Stimulated activated naive CD4-positive, alpha-beta T cell treated with Interleukin-2 at 50 U/mL for 16 hours (primary cell): ENCODE measurements at regions not wholly inside any gene's neighbourhood (a gene's known extent, or its start where the extent isn't known, plus 50 kb on each side); places are given as distances from the start of the nearest gene placed in this dataset.

ENCODE experiments used
- DNase-seq: peaks from one replicate; lab custom pipeline; 2025; lab: John Stamatoyannopoulos, UW

DNA sequence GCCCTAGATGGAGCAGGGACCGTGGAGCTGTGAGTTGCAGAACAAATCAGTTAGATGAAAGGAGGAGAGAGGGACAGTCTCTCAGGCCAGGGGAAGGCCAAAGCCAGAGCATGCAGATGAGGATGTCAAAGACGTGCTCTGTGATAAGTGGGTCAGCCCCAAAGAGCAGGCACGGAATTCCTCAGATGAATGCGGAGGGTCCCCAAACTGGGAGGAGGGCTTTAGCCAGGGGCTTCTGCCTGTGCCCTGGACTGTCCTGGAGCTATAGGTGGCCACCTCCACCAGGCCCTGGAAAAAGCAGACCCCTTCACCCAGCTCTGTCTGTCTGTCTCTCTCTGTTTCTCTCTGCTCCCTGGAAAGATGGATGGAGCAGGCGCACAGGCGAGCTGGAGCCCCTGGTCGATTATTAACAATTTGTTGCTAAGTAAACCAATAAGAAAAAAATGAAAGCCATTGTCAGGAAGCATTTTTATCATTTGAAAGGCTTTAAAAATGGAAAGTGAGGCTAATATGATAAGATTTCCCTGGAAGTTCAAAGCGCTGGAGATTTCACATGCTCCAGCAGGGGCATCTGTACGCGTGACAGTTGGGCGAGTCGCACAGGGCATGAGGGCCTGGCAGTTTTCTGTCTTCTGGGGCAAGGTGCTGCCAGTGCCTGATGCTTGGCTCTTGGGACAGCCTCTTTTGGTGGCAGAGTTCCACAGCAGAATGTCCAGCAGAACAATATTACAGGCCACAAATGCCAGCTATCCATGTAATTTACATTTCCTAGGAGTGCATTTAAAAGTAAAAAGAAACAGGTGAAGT, 241.0 kb downstream of the GLI2 start:
- DNase-seq, result no peak

DNA sequence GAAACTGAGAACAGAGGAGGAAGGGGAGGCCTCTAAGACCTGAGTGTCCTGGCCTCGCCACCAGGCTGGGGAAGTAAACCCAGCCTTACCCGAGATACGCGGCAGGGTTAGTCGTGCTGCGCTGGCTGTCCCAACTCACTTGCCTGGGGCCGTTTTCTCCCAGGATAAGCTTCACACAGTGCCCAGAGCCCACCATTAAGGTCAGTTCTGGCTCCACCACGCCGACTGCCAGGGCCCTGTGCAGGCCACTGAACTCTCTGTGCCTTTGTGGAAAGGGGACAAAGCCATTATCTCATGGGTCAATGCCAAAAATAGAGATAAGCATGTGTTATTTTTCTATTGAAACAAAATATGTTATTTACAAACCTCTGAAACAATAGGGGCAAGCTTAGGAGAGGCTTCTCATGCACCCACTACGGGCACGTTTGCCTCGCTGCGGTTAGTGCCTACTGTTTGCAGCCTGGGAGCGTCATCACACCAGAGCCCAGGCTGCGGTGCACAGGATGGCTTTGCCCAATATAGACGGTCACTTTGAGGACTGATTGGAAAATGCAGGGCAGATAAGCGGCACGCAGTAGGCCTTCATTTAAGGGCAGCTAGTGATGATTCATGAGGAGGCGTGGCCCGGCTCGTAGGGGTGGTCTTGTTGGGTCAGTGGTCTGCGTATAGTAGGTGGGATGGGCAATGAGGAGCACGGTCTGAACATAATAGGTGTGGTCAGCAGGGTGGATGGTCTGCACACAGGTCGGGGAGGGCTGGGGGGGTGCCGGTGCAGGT, 242.1 kb downstream of the GLI2 start:
- no peak for DNase-seq

DNA sequence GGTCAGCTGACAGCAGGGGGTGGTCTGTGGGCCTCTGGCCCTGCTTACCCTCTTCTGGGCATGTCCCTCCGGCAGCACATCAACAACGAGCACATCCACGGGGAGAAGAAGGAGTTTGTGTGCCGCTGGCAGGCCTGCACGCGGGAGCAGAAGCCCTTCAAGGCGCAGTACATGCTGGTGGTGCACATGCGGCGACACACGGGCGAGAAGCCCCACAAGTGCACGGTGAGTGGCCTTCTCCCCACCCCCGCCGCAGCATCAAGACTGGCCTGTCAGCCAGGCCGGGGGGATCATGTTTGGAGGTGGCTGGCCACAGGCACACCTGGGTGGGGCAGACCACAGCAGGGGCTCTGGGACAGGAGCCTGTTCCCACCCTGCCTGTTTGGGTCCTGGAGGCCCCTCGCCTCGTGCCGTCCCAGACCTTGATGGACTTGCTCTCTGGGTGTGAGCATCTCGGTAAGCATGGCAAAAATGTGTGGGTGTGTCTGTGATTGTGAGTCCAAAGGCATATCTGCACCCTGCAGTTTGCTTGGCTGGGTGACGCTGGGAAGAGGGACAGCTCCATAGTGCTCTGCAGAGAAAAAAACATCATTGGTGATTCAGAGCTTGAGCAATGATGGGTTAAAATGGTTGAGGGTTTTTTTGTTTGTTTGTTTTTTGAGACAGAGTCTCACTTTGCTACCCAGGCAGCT, 242.8 kb downstream of the GLI2 start:
- DNase-seq, result no peak

DNA sequence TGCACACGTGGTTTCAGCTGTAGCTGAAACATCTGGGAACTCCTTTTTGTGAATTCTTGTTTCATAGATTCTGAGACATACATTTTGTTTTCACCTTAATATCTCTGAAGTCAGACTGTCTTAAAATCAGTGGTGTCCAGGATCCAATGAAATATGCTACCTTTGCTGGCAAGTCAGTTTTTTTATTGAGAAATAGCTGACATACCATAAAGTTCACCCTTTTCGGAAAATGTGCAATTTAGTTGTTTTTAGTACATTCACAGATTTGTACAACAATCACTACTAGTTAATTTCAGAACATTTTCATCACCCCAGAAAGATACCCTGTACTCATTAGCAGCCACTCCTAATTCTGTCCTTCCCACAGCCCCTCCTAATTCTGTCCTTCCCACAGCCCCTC, 243.7 kb downstream of the GLI2 start:
- DNase-seq, result no peak

DNA sequence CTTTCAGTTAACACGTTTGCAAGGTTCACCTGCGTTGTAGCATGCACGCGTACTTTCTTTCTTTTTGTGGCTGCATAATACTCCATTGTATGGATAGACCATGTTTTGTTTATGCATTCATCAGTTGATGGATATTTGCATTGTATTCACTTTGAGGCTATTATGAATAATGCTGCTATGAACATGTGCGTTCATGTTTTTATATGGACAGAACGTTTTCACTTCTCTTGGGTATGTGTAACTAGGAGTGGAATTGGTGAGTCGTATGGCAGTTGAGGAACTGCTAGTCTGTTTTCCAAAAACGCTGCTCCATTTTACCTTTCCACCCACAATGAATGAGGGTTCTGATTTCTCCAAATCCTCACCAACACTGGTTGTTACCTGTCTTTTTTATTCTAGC, 244.3 kb downstream of the GLI2 start:
- no peak for DNase-seq

DNA sequence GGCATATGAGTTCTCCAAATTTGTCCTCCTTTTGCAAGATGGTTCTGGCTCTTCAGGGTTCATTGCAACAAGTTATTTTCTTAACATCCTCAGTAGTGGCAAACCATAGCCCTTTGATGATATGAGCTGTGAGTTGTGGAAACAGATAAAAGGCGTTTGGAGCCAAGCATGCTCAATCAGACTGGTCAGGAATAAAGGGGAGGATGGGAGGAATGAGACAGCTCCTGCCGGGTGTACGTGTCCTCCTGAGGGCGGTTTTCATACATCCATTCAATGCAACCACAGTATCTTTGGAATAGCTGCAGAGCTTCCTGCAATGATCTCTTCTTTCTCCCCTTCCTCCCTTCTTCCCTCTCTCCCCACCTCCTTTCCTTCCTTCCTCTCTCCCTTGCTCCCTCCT, 245.8 kb downstream of the GLI2 start:
- no peak for DNase-seq

DNA sequence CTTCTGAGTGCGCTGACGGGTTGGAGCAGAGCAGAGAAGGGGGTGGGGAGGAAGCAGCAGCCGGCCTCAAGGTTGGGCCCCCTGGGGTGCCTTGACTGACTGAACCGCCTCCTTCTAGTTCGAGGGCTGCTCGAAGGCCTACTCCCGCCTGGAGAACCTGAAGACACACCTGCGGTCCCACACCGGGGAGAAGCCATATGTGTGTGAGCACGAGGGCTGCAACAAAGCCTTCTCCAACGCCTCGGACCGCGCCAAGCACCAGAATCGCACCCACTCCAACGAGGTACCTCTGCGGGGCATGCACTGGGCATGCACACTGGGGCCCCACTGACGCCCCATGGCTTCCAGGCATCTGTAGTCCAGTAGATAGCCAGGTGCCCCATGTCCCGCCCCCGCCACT, 246.9 kb downstream of the GLI2 start:
- DNase-seq, result no peak

DNA sequence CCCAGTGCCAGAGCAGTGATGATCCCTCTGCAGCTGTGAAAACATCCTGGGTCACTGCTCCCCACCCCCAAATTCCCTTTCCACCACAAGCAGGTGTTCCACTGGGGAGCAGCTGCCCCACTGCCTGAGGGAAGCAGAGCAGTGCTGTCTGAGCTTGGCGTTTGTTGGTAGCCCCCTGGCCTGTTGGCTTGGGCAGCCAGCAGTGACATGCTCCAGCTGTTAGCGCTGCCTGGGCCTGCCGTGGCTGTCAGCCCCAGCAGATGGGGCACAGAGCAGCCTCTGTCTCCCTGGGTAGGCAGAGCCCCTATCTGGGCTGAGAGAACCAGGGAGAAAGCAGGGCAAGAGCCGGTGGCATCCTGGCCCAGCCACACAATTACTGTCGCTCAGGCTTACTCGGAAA, 247.7 kb downstream of the GLI2 start:
- DNase-seq, result no peak

DNA sequence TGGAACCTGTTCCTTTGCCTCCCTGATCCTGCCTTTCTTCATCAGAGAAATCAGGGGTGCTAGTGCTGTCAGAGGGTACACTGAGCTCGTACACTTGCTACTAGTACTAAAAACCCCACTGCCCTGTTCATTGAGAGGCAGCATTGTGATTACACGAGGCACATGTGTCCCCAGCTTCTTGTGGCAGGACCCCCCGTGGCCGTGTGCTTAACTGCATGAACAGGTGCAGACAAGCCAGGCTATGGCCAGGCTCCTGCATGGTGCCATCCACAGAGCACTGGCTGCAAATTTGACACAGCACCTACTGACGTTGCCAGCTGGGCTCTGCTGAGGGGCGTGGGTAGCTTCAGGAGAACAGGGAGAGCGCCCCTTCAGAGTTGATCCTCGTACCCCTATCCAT, 248.4 kb downstream of the GLI2 start:
- no peak for DNase-seq

DNA sequence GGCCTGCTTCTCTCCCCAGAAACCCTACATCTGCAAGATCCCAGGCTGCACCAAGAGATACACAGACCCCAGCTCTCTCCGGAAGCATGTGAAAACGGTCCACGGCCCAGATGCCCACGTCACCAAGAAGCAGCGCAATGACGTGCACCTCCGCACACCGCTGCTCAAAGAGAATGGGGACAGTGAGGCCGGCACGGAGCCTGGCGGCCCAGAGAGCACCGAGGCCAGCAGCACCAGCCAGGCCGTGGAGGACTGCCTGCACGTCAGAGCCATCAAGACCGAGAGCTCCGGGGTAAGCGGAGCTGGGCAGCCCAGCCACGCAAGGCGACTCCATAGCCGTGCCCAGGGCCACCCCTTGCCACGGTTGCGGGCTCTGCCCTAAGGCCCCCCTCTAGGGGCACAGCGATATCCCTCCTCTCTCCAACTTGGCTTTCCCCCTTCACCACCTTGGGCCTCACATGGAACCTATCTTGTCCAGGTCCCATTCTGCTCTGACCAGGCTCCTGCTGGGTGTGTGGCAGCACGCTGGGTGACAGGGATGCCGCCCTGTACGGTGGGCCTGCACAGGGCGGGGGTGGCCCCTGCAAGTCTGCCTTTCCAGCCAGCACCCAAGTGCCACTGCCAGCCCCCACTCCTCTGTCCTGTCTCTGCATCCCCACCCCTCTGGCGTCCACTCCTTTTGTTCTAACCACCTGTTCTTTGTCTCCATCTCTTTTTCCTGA, 248.9 kb downstream of the GLI2 start:
- no peak for DNase-seq

DNA sequence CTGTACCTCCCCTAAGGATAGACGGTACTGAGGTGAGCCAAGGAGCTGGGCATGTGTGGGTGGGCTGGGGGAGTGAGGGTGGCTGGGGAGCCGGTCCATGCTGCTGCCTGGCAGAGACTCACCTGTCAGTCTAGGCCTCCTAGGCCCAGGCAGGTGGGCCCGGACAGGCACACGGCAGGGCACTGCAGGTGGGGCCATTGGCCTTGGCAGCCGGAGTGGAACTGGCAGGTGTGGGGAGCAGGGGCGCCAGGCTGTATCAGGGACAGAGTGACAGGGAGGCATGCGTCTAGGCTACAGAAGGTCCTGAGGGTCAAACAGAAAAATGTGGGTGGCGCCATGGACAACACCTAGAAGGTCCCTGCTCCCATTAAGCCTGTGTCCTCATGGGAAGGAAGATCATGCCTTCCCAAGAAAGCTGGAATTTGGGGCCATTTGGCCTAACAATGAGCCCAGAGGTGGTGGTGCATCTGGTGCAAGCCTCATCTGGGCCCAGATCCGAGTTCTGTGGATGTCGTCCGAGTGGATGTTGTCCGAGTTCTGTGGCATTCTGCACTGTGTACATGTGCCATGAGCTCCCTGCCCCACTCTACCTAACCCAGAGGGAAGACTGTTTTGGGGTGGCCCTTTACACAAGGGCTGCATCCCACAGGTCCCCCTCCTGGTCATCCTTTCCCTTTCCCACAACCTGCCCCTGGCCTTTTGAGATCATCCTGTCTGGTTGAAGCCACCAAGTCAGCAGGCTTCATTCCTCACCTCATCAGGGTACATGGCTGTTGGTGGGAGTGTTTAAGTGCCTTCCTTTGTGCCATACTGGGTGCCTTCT, 249.7 kb downstream of the GLI2 start:
- no peak for DNase-seq

DNA sequence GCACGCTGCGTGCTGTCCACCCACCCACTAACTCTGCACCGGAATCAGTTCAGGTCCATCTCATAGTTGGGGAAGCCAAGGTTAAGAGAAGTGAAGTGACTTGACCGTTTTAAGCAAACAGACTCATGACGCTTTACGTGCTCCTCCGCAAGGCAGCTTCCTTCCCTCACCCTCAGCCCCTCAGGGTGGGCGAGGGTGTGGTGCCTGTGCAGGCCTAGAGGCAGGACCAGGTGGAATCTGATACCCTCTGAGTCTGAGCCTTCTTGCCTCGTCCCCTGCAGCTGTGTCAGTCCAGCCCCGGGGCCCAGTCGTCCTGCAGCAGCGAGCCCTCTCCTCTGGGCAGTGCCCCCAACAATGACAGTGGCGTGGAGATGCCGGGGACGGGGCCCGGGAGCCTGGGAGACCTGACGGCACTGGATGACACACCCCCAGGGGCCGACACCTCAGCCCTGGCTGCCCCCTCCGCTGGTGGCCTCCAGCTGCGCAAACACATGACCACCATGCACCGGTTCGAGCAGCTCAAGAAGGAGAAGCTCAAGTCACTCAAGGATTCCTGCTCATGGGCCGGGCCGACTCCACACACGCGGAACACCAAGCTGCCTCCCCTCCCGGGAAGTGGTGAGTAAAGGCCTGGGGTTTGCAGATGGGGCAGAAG, 250.5 kb downstream of the GLI2 start:
- DNase-seq, result no peak

DNA sequence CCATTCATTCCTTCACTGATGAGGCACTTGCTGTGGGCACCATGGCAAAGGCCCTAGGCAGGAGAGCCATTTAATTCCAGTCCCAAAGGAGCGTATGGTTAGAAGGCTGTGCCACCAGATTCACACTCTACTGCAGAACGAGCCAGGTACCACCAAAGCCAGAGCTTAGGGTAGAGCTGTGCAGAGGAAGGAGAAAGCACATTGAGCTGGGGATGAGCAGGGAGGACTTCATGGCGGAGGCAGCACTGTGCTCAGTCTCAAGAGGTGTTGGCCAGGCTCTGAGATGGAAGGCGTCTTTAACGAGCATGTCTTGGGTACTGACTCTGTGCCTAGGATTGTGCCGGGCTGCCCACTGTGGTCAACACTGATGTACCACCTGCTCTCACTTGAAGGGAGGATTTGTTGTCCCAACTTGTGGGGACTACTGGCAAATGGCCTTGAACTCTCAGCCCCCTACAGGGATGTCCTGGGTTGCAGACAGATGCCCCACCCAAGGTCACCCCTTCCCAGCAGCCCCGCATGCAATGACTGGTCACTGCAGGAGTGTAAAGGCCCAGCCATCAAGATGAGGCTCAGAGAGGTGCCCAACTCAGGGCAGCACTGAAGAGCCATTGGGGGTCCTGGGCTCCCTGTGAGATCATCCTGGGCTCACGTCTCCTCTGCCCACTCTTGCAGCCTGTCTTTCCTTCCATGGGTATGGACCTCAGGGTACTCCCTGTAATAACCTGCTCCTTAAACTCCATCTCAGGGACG, 251.4 kb downstream of the GLI2 start:
- no peak for DNase-seq

DNA sequence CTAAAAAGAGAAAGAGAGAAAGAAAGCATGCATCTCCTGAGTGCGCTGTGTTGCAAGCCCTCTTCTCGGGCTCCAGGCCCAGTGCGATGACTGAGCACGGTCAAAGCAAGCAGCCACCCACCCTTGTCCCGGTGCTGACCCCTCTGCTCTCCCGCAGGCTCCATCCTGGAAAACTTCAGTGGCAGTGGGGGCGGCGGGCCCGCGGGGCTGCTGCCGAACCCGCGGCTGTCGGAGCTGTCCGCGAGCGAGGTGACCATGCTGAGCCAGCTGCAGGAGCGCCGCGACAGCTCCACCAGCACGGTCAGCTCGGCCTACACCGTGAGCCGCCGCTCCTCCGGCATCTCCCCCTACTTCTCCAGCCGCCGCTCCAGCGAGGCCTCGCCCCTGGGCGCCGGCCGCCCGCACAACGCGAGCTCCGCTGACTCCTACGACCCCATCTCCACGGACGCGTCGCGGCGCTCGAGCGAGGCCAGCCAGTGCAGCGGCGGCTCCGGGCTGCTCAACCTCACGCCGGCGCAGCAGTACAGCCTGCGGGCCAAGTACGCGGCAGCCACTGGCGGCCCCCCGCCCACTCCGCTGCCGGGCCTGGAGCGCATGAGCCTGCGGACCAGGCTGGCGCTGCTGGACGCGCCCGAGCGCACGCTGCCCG, 252.5 kb downstream of the GLI2 start:
- no peak for DNase-seq

DNA sequence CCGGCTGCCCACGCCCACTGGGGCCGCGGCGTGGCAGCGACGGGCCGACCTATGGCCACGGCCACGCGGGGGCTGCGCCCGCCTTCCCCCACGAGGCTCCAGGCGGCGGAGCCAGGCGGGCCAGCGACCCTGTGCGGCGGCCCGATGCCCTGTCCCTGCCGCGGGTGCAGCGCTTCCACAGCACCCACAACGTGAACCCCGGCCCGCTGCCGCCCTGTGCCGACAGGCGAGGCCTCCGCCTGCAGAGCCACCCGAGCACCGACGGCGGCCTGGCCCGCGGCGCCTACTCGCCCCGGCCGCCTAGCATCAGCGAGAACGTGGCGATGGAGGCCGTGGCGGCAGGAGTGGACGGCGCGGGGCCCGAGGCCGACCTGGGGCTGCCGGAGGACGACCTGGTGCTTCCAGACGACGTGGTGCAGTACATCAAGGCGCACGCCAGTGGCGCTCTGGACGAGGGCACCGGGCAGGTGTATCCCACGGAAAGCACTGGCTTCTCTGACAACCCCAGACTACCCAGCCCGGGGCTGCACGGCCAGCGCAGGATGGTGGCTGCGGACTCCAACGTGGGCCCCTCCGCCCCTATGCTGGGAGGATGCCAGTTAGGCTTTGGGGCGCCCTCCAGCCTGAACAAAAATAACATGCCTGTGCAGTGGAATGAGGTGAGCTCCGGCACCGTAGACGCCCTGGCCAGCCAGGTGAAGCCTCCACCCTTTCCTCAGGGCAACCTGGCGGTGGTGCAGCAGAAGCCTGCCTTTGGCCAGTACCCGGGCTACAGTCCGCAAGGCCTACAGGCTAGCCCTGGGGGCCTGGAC, 253.2 kb downstream of the GLI2 start:
- DNase-seq, result no peak

DNA sequence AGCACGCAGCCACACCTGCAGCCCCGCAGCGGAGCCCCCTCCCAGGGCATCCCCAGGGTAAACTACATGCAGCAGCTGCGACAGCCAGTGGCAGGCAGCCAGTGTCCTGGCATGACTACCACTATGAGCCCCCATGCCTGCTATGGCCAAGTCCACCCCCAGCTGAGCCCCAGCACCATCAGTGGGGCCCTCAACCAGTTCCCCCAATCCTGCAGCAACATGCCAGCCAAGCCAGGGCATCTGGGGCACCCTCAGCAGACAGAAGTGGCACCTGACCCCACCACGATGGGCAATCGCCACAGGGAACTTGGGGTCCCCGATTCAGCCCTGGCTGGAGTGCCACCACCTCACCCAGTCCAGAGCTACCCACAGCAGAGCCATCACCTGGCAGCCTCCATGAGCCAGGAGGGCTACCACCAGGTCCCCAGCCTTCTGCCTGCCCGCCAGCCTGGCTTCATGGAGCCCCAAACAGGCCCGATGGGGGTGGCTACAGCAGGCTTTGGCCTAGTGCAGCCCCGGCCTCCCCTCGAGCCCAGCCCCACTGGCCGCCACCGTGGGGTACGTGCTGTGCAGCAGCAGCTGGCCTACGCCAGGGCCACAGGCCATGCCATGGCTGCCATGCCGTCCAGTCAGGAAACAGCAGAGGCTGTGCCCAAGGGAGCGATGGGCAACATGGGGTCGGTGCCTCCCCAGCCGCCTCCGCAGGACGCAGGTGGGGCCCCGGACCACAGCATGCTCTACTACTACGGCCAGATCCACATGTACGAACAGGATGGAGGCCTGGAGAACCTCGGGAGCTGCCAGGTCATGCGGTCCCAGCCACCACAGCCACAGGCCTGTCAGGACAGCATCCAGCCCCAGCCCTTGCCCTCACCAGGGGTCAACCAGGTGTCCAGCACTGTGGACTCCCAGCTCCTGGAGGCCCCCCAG, 254.1 kb downstream of the GLI2 start:
- DNase-seq, result no peak

DNA sequence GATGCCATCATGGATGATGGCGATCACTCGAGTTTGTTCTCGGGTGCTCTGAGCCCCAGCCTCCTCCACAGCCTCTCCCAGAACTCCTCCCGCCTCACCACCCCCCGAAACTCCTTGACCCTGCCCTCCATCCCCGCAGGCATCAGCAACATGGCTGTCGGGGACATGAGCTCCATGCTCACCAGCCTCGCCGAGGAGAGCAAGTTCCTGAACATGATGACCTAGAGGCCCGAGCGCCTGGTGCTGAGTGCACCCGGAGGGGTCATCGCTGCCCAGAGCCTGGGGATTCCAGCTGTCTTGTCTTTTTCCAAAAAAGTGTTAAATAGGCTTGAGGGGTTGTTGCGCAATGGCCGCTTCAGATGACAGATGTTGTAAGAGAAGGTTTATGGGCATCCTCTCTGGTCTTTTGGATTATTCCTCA, 254.8 kb downstream of the GLI2 start:
- no peak for DNase-seq

DNA sequence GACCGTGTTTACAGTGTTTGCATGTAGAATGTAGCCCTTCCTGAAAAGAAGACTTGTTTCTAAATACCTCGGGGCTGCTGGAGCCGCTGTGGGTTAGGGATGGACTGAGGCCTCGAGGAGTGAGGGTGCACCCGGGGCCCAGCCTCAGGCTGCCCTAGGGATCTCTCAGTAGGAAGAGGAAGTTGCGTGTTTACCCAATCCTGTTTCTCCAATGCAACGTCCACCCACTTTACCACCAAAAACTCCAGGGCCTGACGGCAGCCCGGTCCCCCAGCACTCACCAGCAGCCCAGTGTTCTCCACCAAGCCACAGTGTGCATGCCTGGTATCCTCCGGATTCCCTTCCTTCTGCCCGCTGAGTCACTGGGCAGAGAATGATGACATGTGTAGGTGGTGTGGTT, 255.8 kb downstream of the GLI2 start:
- DNase-seq, result no peak
